GM19372 (cell line): ENCODE measurements at regions not wholly inside any gene's neighbourhood (a gene's known extent, or its start where the extent isn't known, plus 50 kb on each side); places are given as distances from the start of the nearest gene placed in this dataset.
A peak's percentile ranks its signal among the peaks of the same experiment; 100 is the strongest.

ENCODE experiments used
- ATAC-seq: cut with Tn5 transposase; IDR thresholded peaks from one replicate; pipeline ENCODE4 v1.9.1; 2021; ENCODE audit warnings: mild to moderate bottlenecking, low read depth, moderate library complexity; ENCODE audit not compliant: unreplicated experiment

DNA sequence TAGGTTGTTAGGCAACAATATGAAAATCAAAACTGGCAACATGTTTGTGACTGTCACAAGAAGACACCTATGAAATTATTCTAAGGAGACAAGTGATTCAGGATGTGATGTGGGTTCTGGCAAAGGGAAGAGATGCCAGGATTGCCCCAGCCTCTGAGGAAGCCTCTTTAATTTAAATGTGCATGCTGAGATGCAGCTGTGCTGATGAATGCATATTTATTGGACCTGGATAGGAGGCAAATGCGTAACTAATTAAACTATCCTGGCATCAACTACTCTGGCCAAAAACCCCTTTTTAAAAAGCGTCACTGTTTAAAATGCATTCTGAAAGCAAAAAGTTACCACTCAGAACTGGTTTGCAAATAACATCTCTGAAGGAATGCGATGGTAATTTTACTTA, 176.5 kb upstream of the DPH6 start:
- no peak for ATAC-seq

DNA sequence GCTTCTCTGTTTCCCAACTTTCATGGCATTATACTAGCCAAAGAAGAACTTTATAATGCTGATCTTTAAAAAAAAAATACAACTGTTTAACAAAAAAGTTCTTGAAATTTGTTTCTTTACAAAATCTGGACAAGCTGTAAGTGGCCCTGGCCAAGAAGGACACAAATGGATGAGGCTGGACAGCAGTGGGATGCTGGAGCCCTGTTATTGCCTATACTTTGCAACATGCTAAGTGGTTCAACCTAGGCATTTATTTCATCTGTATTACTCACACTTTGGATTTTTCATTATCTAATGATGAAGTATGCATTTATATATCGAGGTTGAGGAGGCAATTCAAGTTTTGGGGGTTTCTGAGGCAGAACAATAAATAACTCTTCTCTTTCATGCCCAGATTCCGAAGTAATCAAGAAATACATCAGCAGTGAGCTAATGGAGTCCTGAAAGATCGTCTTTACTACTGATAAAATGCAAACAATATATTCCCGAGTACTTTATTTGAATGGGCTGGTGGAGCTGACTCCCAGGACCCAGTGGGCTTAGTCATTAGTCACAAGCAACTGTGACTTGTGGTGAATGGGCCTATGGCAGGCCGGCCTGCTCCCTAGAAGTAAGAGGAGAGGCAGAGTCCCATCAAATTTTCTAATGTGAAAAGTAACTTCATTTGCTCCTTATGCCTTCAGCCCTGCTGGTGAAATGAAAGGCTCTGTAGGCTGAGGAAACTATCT, 177.3 kb upstream of the DPH6 start:
- ATAC-seq = no peak

DNA sequence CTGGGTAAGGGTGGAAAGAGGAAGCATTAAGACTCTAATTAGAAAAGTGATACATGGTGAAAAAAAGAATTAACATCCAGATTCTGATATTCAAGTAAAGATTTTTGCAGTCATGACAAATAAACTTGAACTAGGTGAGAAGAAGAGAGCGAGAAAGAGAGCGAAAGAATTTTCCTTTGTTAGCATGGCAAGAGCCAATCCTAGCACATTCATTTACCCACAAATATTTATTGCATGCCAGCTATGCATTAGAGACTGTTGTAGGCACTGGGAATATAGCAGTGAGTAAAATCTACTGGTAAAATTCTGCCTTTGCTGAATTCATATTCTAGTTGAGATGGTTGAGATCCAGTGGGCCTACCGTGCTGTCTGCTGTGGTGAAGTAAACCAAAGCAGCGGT, 177.9 kb upstream of the DPH6 start:
- no peak for ATAC-seq

DNA sequence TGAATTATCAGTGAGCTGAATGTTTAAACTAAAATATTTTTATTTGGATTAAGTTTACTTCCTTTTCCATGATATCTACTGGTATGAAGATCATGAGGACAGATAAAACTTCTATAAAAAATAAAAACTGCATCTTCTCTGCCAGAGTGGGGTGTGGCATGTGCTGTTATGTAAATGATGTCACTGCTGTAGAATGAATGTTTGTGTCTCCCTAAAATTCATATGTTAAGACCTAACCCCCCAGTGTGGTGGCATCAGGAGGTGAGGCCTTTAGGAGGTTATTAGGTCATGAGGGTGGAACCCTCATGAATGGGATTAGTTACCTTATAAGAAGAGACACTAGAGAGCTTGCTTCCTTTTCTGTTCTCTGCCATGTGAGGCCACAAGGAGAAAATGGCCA, 178.7 kb upstream of the DPH6 start:
- ATAC-seq = no peak

DNA sequence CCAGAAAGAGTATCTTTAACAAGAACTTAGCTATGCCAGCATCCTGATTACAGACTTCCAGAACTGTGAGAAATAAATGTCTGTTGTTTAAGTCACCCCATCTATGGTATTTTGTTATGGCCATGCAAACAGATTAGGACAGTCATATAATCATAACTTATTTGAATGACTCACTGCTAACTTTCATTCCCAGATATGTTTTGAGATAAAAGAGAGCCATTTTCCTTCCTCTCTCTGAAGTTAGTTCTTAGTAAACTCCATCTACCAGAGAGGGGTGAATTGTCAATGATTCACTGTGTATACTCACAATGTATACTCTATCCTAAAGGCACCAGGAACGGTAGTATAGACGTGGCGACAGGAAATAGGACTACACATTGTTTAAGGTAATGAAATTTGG, 179.4 kb upstream of the DPH6 start:
- no peak for ATAC-seq

DNA sequence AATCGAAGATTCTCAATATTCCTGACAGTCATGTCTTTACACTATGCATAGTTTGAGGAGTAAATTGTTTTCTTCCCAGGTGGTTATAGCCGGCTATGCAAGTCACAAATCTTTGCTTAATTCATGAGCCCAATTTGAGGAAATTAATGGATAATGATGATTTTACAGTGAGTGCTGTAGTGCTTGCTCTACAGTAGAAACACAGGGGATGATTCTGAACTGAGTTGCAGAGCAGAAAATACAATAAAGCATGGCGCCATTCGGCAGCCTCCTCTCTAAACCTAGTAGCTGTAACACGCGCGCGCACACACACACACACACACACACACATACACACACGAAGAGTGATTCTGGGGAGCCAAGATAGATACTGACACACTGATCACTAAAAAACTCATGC, 181.7 kb upstream of the DPH6 start:
- ATAC-seq = no peak

DNA sequence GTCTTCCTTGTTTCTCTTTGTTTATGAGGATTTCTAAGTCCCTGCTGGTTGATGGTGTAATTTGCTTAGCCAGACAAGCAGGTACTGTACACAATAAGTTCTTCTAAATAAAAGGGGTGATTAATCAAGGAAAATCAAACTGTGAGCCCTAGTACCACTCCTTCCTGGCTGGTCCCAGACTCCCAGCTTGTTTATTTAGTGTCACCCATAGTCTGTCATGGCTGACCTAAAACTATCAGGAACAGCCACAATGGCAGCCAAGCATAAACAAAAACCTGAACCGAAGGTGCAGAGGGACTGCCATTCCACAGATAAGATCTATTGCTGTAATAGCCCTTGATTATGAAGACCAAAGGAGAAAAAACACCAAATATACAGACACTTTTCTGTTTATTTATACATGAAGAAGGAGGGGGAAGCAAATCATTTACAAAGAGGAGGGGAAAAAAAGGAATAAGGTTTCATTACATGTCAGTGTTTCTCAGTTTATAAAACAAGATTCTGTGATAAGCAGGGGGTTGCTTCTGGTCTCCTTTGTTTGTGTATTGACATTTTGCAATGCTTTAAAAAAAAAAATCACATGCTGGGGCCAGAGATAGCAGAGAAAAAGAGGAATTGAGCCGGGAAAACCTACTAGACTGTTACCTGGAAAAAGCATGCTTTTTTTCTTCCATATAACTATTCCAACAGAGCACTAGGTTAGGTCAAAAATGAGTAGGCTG, 182.4 kb upstream of the DPH6 start:
- no peak for ATAC-seq

DNA sequence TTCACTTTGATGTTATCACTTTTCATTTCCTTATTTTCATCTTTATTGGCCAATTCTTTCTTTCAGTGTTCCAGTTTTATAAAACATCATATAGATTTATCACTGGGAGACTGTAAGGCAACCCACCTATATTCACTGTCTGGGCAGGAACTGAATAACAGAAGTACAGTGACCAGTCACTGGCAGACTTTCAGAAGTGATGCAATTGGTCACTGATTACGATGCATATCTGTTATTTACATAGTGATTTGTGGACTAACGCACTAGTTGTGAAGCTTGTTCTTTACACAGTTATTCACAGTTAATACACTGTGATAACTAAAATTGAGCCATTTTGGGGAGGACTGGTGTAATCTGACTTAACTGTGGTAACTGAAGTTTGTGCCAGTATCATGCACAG, 190.2 kb upstream of the DPH6 start:
- no peak for ATAC-seq

DNA sequence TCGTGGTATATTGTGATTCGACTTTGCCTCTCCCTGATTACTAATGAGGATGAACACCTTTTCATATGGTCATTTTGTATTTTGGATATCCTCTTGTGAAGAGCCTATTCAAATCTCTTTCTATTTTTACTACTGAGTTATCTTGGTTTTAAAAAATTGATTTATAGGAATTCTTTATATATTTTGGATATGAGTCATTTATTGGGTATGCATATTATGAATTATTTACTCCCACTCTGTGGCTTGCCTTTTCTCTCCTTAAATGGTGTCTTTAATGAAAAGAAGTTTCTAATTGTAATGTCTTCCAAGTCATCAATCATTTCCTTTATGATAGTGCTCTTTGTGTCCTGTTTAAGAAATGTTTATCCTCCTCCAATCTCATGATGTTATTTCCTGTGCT, 191.5 kb upstream of the DPH6 start:
- ATAC-seq = no peak

DNA sequence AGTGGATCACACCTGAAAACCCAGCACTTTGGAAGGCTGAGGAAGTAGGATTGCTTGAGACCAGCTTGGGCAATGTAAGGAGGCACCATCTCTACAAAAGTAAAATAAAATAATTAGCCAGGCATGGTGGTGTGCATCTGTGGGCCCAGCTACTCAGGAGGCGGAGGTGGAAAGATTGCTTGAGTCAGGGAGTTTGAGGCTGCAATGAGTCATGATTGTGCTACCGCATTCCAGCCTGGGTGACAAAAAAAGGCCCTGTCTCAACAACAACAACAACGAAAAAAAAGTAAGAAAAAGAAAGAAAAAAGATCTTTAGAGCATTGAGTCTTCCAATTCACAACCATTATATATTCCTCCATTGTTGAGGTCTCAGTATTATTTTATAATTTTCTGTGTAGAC, 192.4 kb upstream of the DPH6 start:
- ATAC-seq = no peak

DNA sequence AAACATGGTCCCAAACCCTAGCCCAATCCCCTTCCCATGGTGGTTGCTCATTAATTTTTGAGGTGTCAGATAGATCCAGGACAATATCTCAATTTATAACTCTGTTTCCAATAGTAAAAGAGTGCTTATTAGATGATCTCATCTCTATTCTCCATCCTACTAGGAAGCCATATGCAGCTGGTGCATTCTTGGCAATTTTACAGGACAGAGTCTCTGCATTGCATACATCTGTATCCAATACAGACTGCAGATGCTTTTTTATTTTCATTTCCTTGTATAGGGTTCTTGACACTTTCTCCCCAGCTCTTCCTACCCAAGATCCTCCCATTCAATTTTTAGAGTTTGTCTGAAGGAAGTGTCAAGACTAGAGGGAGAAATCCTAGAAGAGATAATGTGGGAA, 194.8 kb upstream of the DPH6 start:
- no peak for ATAC-seq

DNA sequence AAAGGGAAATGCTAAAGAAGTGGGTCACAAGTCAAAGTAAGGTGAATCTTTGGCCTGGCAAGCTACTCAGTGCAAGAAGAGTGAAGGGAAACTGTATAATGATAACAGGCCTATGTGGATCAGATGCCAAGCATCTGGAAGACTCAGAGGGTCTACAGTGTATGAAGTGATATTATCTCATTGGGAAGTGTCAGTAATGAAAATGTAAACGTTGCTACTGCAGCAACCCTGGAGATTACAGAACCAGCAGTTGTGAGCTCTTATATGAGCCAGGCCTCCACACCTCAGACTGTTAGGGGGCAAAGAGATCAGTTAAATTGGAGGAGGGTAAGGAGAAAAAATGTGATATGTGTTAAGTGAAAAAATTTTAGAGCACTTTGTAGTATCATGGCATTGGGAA, 195.4 kb upstream of the DPH6 start:
- no peak for ATAC-seq

DNA sequence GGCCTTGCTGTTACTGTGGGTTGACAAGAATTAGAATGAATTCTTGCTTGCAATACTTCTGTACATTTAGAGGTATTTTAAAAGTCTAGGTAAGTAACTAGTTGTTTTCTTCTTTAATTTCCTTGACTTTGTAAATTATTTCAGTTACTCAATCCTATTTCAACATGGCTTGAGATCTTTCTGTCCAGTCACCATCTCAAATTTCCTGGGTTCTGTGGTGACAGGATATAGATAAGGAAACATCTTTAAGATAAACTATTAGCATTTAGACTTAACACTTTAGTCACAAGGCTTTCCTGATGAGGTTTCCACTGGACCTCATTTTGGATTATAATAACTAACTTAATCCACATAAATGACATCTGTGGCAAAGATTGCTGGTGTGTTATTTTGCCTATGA, 195.9 kb upstream of the DPH6 start:
- no peak for ATAC-seq

DNA sequence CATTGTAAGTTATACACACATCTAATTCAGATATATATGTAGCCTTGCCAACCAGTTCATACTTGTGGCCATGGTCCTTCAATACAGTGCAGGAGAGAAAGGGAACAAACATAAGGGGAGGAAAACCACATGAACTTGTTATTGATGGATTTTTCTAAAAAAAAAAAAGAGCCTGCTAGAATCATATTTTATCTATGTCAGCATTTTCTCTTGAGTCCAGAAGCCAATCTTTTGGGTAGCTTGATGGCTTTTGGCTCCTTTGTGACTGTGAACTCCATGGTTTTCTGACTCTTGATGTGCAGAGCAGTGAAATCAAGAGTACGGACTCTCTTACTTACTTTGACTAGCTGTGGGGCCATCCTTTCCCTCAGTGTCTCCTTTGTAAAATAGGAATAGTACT, 197.4 kb upstream of the DPH6 start:
- ATAC-seq = no peak

DNA sequence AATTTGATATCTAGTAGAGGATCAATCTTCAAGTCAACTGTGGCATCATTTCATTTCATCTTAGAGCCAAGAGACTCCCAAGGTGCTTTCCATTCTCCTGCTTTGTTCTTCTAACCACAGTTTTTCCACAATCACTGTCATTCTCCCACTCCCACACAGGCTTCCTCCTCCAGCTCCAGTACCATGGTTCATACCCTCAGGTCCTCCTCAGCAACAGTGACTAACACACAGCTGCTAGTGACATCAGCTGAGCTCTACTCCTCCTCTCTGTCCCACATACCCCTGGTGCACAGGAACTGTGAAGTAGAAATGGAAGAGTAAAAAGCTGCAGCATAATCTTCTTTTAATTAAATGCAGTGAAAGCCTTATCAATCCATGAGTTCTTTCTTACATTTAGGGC, 200.2 kb upstream of the DPH6 start:
- no peak for ATAC-seq

DNA sequence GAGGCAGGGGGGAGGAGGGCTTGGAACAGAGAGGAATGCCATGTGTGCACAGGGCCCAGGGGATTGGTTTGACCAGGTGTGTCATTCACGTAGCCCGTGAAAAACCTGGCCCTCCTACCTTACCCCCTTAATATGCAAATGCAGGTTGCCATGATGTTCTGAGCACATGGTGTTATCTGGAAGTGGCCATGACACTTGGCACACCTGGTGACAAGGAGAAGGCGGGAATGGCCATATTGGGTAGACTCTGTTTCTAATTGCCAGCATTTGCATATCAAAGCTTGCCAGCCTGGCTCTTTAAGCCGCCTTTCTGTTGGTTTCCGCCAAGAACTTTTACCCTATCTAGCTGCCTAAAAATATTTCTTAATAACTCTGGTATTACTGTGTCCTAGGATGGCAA, 202.1 kb upstream of the DPH6 start:
- no peak for ATAC-seq

DNA sequence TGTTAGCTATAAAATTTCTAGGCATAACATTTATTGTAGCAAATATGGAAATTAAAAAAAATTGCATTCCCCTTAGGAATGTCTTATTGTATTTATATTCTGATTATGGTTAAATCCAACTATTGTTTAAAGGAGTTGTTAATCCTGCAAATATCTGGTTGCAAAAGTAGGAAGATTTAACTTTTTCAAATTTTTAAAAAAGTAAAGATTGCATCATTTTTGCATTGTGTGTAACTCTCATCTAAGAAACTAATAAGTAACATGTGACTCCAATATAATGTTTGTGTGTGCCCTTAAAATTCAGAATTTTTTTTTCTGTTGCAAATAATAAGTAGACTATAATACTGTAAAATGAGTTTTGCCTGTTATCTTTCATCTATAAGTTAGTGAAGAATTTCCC, 204.1 kb upstream of the DPH6 start:
- no peak for ATAC-seq

DNA sequence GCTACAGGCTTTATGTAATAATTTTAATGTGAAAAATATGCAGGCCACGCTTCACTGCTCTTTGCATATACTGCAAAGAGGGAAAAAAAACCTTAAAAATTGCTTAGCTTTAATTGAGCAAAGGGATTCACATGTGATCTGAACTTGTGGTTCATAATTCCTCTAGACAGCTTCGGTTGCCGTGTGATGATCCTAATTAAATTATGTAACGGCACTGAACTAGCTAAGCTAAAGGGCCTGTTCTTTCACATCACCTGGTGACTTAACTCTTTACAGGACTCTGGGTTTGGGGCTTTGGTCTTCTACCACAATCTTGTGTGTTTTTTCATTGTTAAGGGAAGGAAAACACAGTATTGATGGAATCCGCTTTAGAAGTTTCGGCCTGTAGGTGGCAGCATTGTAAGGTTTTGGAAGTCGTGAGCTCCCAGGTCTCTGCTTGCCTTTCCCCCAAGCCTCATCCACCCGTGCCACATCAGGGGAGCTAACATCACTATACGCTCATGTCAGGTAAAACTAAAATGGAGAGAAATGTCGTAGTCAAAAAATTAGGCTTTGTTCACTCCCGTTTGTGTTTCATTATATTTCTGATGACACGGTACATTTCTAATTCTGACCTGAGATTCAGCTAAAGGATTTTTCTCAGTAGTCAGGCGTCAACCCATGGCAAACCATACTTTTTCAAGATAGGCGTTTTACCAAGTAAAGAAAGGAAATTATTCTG, 205.6 kb upstream of the DPH6 start:
- ATAC-seq = peak; percentile 71

DNA sequence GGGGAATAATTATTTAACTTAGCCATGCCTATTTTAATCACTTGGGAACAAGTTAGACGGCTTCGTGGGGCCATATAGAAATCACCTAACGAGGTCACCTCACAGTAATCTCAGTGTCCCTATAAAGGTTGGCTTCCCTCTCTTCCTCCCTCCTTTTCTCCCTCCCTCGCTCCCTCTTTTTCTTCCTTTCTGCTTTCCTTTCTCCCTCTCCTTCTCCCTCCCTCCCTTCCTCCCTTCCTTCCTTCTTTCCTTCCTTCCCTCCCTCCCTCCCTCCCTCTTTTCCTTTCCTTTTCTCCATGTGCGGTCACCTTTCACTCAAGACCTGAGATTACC, 206.1 kb upstream of the DPH6 start:
- ATAC-seq = no peak

DNA sequence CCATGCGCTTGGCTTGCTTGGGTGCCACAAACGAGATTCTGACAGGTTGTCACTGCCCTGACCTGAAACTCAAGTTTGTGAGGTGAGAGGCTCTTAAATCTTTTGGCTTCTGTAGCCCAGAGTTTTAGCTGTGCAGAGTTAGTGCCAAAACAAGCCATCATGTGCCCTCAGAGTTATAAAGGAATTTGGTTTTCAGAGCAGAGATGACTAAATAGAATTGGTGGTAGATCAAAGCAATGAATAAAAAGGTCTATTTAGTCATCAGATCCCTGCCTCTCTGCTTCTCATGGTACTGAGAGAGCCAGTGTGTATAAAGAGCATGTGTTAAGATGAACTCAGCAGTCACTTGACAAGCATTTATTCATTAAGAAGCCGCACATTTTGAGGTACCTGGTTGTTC, 207.5 kb upstream of the DPH6 start:
- ATAC-seq = no peak

DNA sequence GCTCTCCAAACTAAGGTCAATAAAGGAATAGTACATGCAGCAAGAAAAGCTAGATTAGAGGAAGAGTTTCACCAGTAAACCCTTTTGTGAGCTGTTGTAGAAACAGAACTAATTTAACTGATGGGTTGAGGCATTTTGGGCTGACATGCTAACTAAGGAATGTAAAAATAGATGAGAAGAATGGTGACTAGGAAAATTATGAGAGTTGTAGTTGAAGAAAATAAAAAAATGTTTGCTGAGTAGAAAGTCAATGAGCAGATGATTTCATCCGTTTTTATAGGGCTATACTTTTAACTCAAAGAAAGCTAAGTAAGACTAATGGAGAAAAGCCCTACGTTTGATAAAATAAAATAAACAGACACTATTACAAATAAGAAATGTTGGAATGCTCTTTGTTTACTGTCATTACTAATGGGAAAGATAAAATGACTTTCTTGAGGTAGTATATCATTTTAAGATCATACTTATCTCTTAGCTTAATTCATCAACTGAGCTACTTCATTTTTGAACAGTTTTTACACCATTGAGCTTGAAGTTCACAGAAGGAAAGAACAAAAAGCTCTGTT, 209.4 kb upstream of the DPH6 start:
- no peak for ATAC-seq

DNA sequence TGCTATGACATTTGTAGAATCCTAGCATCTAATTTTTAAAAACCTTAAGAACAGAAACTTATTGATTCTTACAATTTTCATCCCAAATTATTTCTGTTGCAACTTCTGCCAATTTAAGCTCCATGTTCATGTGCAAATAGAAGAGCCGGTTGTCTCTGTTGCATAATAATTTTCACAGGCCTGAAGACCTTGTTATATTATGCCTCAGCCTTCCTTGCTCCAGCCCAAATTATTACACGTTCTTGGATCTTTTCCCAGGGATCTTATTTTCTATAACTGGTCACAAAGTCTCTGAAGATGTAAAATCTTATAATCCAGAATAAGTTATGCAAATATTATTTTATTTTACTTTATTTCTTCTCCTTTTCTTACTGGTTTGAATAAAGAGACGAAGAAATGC, 210.7 kb upstream of the DPH6 start:
- ATAC-seq = no peak
